Astrocyte (in vitro differentiated cells and primary cell): ENCODE measurements at regions not wholly inside any gene's neighbourhood (a gene's known extent, or its start where the extent isn't known, plus 50 kb on each side); places are given as distances from the start of the nearest gene placed in this dataset.

ENCODE experiments used
- DNase-seq: peaks from one replicate; pipeline ENCODE4 v3.0.0-alpha.2; 2010; ENCODE audit warnings: low read depth
- FAIRE-seq: peaks from 2 replicates; lab custom pipeline; 2011; peaks lifted over from hg19 to GRCh38; lab: Jason Lieb, UNC
- H2AFZ ChIP-seq: 2 replicates; pipeline ENCODE4 v1.6.0; 2012; ENCODE audit warnings: low read depth, low read length, inconsistent platforms
- H3K27ac ChIP-seq: 2 replicates; pipeline ENCODE4 v1.5.1; 2011; ENCODE audit warnings: low read depth, low read length, inconsistent platforms
- H3K27me3 ChIP-seq: 2 replicates; pipeline ENCODE4 v1.6.0; 2011; ENCODE audit warnings: low read length, inconsistent platforms; ENCODE audit not compliant: insufficient read depth
- H3K36me3 ChIP-seq: 2 replicates; pipeline ENCODE4 v1.5.1; 2011; ENCODE audit warnings: low read length, inconsistent platforms; ENCODE audit not compliant: insufficient read depth
- H3K4me1 ChIP-seq: 2 replicates; pipeline ENCODE4 v1.5.1; 2011; ENCODE audit warnings: low read length, inconsistent platforms; ENCODE audit not compliant: insufficient read depth
- H3K4me2 ChIP-seq: 2 replicates; pipeline ENCODE4 v1.6.0; 2012; ENCODE audit warnings: low read length, inconsistent platforms
- H3K4me3 ChIP-seq: 2 replicates; pipeline ENCODE4 v1.5.1; 2011; ENCODE audit warnings: low read depth, mild to moderate bottlenecking, low read length, inconsistent platforms; ENCODE audit not compliant: insufficient read depth
- H3K79me2 ChIP-seq: 2 replicates; pipeline ENCODE4 v1.6.0; 2012; ENCODE audit warnings: mild to moderate bottlenecking, low read length, inconsistent platforms; ENCODE audit not compliant: insufficient read depth
- H3K9ac ChIP-seq: 2 replicates; pipeline ENCODE4 v1.6.0; 2012; ENCODE audit warnings: mild to moderate bottlenecking, low read length, inconsistent platforms
- H3K9me3 ChIP-seq: 2 replicates; pipeline ENCODE4 v1.5.1; 2012; ENCODE audit warnings: low read depth, mild to moderate bottlenecking, low read length, inconsistent platforms; ENCODE audit not compliant: insufficient read depth
- H4K20me1 ChIP-seq: 2 replicates; pipeline ENCODE4 v1.6.0; 2012; ENCODE audit warnings: low read length, inconsistent platforms; ENCODE audit not compliant: insufficient read depth
- H3K27ac Mint-ChIP-seq: one replicate; pipeline ENCODE4 v1.8.0; 2021; ENCODE audit warnings: mild to moderate bottlenecking, mixed read lengths; ENCODE audit not compliant: unreplicated experiment
- H3K27me3 Mint-ChIP-seq: one replicate; pipeline ENCODE4 v1.8.0; 2021; ENCODE audit warnings: low read depth, mixed read lengths; ENCODE audit not compliant: unreplicated experiment
- H3K36me3 Mint-ChIP-seq: one replicate; pipeline ENCODE4 v1.8.0; 2021; ENCODE audit warnings: low read depth, mixed read lengths; ENCODE audit not compliant: unreplicated experiment
- H3K4me1 Mint-ChIP-seq: one replicate; pipeline ENCODE4 v1.8.0; 2021; ENCODE audit warnings: low read depth, mixed read lengths; ENCODE audit not compliant: unreplicated experiment
- H3K4me3 Mint-ChIP-seq: one replicate; pipeline ENCODE4 v1.8.0; 2021; ENCODE audit warnings: mild to moderate bottlenecking, moderate library complexity, mixed read lengths; ENCODE audit not compliant: unreplicated experiment
- H3K9me3 Mint-ChIP-seq: one replicate; pipeline ENCODE4 v1.8.0; 2021; ENCODE audit warnings: mild to moderate bottlenecking, mixed read lengths; ENCODE audit not compliant: unreplicated experiment
- EZH2 ChIP-seq: IDR thresholded peaks from 2 replicates; pipeline ENCODE4 v1.6.1; 2012; ENCODE audit warnings: mild to moderate bottlenecking, low read length, inconsistent platforms; ENCODE audit not compliant: insufficient read depth
- TF ChIP-seq, protein P1 (sequence below): IDR thresholded peaks from 2 replicates; pipeline ENCODE4 v1.5.1; 2011; ENCODE audit warnings: low read depth, mild to moderate bottlenecking, inconsistent platforms, low read length, moderate library complexity; ENCODE audit not compliant: insufficient read depth

DNA sequence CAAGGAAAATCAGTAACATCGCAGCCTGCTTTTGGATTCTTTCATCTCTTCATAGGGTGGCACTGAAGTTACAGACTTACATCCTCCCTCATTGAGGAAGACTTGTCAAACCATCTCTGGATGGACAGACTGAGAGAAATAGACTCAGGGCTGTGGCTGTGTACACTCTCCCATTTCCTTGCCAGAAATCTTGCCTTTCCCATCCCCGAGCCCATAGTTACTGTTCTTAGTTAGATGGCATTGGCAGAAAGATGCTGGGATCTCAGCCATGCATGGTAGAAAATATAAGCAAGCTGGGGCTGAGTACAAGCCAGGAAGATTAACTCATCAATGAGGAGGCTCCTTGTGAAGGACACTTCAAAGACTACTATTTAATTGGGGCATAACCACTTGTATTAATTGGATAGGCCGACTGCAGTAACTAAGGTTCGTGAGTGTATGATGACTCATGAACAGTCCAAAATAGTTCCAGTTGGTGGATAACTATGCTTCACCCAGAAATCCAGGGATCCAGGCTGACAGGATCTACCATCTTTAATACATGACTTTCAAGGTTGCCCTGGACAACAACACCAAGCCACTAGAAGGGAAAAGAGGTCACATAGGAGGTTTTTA is 137.9 kb downstream of the TMEM38B start:
- H3K4me2 ChIP-seq = no peak overlapping the region
- no peak overlapping the region for H3K4me3 Mint-ChIP-seq
- H3K9ac ChIP-seq = no peak overlapping the region
- no peak for FAIRE-seq
- DNase-seq = peak; percentile 16
- H3K9me3 Mint-ChIP-seq = no peaks in the 10 kb centered on the region
- H3K9me3 ChIP-seq = no peaks in the 10 kb centered on the region
- H4K20me1 ChIP-seq = no peaks in the 10 kb centered on the region
- TF ChIP-seq, protein P1, sequence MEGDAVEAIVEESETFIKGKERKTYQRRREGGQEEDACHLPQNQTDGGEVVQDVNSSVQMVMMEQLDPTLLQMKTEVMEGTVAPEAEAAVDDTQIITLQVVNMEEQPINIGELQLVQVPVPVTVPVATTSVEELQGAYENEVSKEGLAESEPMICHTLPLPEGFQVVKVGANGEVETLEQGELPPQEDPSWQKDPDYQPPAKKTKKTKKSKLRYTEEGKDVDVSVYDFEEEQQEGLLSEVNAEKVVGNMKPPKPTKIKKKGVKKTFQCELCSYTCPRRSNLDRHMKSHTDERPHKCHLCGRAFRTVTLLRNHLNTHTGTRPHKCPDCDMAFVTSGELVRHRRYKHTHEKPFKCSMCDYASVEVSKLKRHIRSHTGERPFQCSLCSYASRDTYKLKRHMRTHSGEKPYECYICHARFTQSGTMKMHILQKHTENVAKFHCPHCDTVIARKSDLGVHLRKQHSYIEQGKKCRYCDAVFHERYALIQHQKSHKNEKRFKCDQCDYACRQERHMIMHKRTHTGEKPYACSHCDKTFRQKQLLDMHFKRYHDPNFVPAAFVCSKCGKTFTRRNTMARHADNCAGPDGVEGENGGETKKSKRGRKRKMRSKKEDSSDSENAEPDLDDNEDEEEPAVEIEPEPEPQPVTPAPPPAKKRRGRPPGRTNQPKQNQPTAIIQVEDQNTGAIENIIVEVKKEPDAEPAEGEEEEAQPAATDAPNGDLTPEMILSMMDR = no peak
- no peak for TF ChIP-seq EZH2
- no peak overlapping the region for H3K27ac Mint-ChIP-seq
- H3K27me3 Mint-ChIP-seq = peaks cover 4% of the 10 kb centered on the region
- H3K27me3 ChIP-seq = no peaks in the 10 kb centered on the region
- no peak overlapping the region for H2AFZ ChIP-seq
- H3K4me1 ChIP-seq = no peaks in the 10 kb centered on the region
- H3K27ac ChIP-seq = no peak overlapping the region
- H3K4me3 ChIP-seq = no peak overlapping the region
- peaks cover 15% of the 10 kb centered on the region for H3K4me1 Mint-ChIP-seq
- H3K36me3 ChIP-seq = no peaks in the 10 kb centered on the region
- no peaks in the 10 kb centered on the region for H3K79me2 ChIP-seq
- no peaks in the 10 kb centered on the region for H3K36me3 Mint-ChIP-seq

DNA sequence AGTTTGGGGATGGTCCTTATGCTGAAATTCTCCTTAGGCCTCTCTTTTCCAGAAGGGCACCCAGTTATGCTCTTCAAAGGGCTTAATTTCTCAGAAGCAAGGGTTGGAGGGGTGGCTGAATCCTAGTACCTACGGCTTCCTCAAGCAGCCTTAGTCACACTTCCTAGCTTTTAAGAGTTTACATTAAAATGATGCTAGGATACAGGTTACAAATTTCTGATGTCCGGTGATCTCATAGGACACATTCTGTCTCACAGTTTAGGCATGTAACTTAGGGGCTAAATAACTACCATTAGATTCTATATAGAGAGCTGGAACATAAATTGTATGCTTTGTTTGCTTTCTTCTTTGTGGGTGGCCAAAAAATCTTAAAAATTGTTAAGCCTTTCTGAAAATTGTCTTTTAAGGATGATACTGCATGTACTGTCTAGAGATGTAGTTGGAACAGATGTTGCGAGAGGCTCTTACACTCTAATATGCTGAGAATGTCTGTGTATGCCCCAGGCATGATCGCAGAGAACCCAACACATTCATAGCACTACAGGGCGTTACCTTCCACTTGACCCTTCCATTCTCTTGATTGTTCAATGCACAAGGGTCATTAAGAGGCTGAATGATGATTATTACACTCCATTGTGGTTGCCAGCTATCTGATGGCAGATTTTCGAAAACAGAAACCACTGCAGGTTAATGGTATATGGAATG is 139.1 kb downstream of the TMEM38B start:
- TF ChIP-seq, protein P1 = no peak
- no peak for TF ChIP-seq EZH2
- no peak overlapping the region for H3K27ac ChIP-seq
- peaks cover 15% of the 10 kb centered on the region for H3K4me1 Mint-ChIP-seq
- no peaks in the 10 kb centered on the region for H3K9me3 ChIP-seq
- no peaks in the 10 kb centered on the region for H4K20me1 ChIP-seq
- H3K27ac Mint-ChIP-seq = no peak overlapping the region
- FAIRE-seq = no peak
- no peaks in the 10 kb centered on the region for H3K79me2 ChIP-seq
- H3K27me3 Mint-ChIP-seq = peaks cover 4% of the 10 kb centered on the region
- H3K27me3 ChIP-seq = no peaks in the 10 kb centered on the region
- H3K9me3 Mint-ChIP-seq = no peaks in the 10 kb centered on the region
- no peak overlapping the region for H2AFZ ChIP-seq
- no peak overlapping the region for H3K9ac ChIP-seq
- no peak overlapping the region for H3K4me3 ChIP-seq
- peak; percentile 2 for DNase-seq
- H3K36me3 Mint-ChIP-seq = no peaks in the 10 kb centered on the region
- no peaks in the 10 kb centered on the region for H3K4me1 ChIP-seq
- no peaks in the 10 kb centered on the region for H3K36me3 ChIP-seq
- no peak overlapping the region for H3K4me2 ChIP-seq
- no peak overlapping the region for H3K4me3 Mint-ChIP-seq

DNA sequence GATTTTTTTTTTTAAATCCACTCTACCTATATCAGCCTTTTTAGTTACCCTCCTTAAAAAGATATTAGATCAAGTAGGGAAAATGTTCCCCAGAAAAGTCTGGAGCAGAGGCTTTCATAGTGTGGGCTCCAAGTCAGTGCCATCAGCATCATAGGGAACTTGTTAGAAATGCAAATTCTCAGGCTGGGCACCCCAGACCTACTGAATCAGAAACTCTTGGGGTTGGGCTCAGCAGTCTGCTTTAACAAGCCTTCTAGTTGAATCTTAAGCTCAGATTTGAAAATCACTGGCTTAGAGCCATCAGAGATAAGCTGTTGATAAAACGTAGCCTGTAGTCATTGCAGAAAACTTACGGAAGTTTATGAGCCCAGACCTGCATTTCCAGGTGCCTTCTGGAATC is 140.1 kb downstream of the TMEM38B start:
- H3K27ac Mint-ChIP-seq = no peak overlapping the region
- DNase-seq (no peak), FAIRE-seq (no peak)
- H3K4me3 Mint-ChIP-seq = no peak overlapping the region
- Histone ChIP-seq H3K27me3 (no peaks in the 10 kb centered on the region), H3K4me1 (no peaks in the 10 kb centered on the region), H3K27ac (no peak overlapping the region), H2AFZ (no peak overlapping the region), H3K9me3 (no peaks in the 10 kb centered on the region), H3K9ac (no peak overlapping the region), H3K79me2 (no peaks in the 10 kb centered on the region), H3K4me3 (no peak overlapping the region), H4K20me1 (no peaks in the 10 kb centered on the region), H3K36me3 (no peaks in the 10 kb centered on the region), H3K4me2 (no peak overlapping the region)
- peaks cover 4% of the 10 kb centered on the region for H3K27me3 Mint-ChIP-seq
- H3K9me3 Mint-ChIP-seq = no peaks in the 10 kb centered on the region
- TF ChIP-seq EZH2 = no peak
- TF ChIP-seq, protein P1 = no peak
- H3K4me1 Mint-ChIP-seq = peaks cover 15% of the 10 kb centered on the region
- H3K36me3 Mint-ChIP-seq = no peaks in the 10 kb centered on the region
